Skeletal muscle tissue (tissue), 3 donors: ENCODE measurements at regions not wholly inside any gene's neighbourhood (a gene's known extent, or its start where the extent isn't known, plus 50 kb on each side); places are given as distances from the start of the nearest gene placed in this dataset.

Experiments
- H3K27ac ChIP-seq: one replicate; pipeline ENCODE4 v1.7.0; 2013; ENCODE audit warnings: mild to moderate bottlenecking, low read depth, low read length, inconsistent platforms
- H3K27me3 ChIP-seq, 3 donors: one replicate each; pipeline ENCODE4 v1.7.0; 2013; ENCODE audit warnings: low read length in 3 of 3; ENCODE audit not compliant: control insufficient read depth in 3 of 3, insufficient read depth in 3 of 3
- H3K36me3 ChIP-seq, 3 donors: one replicate each; pipeline ENCODE4 v1.7.0; 2013; ENCODE audit warnings: low read length in 3 of 3; ENCODE audit not compliant: control insufficient read depth in 3 of 3, insufficient read depth in 3 of 3
- H3K4me1 ChIP-seq, 3 donors: one replicate each; pipeline ENCODE4 v1.7.0; 2013; ENCODE audit warnings: low read length in 3 of 3, mild to moderate bottlenecking in 3 of 3; ENCODE audit not compliant: control insufficient read depth in 3 of 3, insufficient read depth in 3 of 3
- H3K4me3 ChIP-seq, 3 donors: one replicate each; pipeline ENCODE4 v1.7.0; 2013; ENCODE audit warnings: low read length in 3 of 3
- H3K9ac ChIP-seq, 3 donors: one replicate each; pipeline ENCODE4 v1.7.0; 2013; ENCODE audit warnings: low read length in 3 of 3, mild to moderate bottlenecking in 3 of 3, moderate library complexity in 2 of 3, low read depth in 1 of 3
- H3K9me3 ChIP-seq, 3 donors: one replicate each; pipeline ENCODE4 v1.7.0; 2013; ENCODE audit warnings: low read length in 3 of 3; ENCODE audit not compliant: control insufficient read depth in 3 of 3
- donor health status: Osteomylitis.

- Histone ChIP-seq H3K27ac (no peak overlapping the region), H3K4me3 (no peak overlapping the region), H3K4me1 (peaks cover 4 to 10% (median 4%) of the 10 kb centered on the region in 3 donors), H3K36me3 (no peaks in the 10 kb centered on the region), H3K9me3 (no peaks in the 10 kb centered on the region), H3K27me3 (peaks cover 0 to 24% (median 0%) of the 10 kb centered on the region in 3 donors), H3K9ac (no peak overlapping the region)
Measured at GRCh38 chr14:101406921-101407320, 154.4 kb upstream of the DIO3 start.

- Histone ChIP-seq H3K9ac (no peak overlapping the region), H3K27me3 (peaks cover 0 to 24% (median 0%) of the 10 kb centered on the region in 3 donors), H3K27ac (no peak overlapping the region), H3K9me3 (no peaks in the 10 kb centered on the region), H3K36me3 (no peaks in the 10 kb centered on the region), H3K4me3 (no peak overlapping the region), H3K4me1 (peaks cover 4 to 10% (median 4%) of the 10 kb centered on the region in 3 donors)
Measured at GRCh38 chr14:101407328-101407727, 154.0 kb upstream of the DIO3 start.

GRCh38 chr14:101408077-101408831, 153.0 kb upstream of the DIO3 start:
- H3K27ac ChIP-seq, result no peak overlapping the region
- H3K9ac ChIP-seq, result no peak overlapping the region

GRCh38 chr14:101409006-101409543, 152.2 kb upstream of the DIO3 start:
- Histone ChIP-seq H3K9ac (no peak overlapping the region), H3K4me3 (no peak overlapping the region), H3K9me3 (no peaks in the 10 kb centered on the region), H3K4me1 (peaks cover 4 to 5% (median 4%) of the 10 kb centered on the region in 3 donors), H3K27me3 (peaks cover 0 to 21% (median 0%) of the 10 kb centered on the region in 3 donors), H3K36me3 (no peaks in the 10 kb centered on the region), H3K27ac (no peak overlapping the region)

More at GRCh38 chr14:101408077-101408831, 153.0 kb upstream of the DIO3 start:
- H3K27me3 ChIP-seq, result peaks cover 0 to 24% (median 0%) of the 10 kb centered on the region in 3 donors
- H3K9me3 ChIP-seq, result no peaks in the 10 kb centered on the region
- no peaks in the 10 kb centered on the region for H3K36me3 ChIP-seq
- H3K4me1 ChIP-seq, result peaks cover 4 to 5% (median 4%) of the 10 kb centered on the region in 3 donors
- H3K4me3 ChIP-seq, result no peak overlapping the region

- no peak overlapping the region for H3K9ac ChIP-seq
- peaks cover 0 to 17% (median 0%) of the 10 kb centered on the region in 3 donors for H3K27me3 ChIP-seq
- H3K4me1 ChIP-seq, result peaks cover 4 to 5% (median 4%) of the 10 kb centered on the region in 3 donors
- no peaks in the 10 kb centered on the region for H3K36me3 ChIP-seq
- no peaks in the 10 kb centered on the region for H3K9me3 ChIP-seq
- no peak overlapping the region for H3K4me3 ChIP-seq
- no peak overlapping the region for H3K27ac ChIP-seq
Measured at GRCh38 chr14:101410126-101410525, 151.2 kb upstream of the DIO3 start.

- Histone ChIP-seq H3K4me3 (no peak overlapping the region), H3K9ac (no peak overlapping the region), H3K36me3 (no peaks in the 10 kb centered on the region), H3K27me3 (peaks cover 0 to 17% (median 0%) of the 10 kb centered on the region in 3 donors), H3K27ac (no peak overlapping the region), H3K4me1 (peaks cover 4 to 5% (median 4%) of the 10 kb centered on the region in 3 donors), H3K9me3 (no peaks in the 10 kb centered on the region)
Measured at GRCh38 chr14:101411151-101411550, 150.1 kb upstream of the DIO3 start.

GRCh38 chr14:101411779-101412178, 149.5 kb upstream of the DIO3 start:
- Histone ChIP-seq H3K27me3 (peaks cover 0 to 17% (median 0%) of the 10 kb centered on the region in 3 donors), H3K27ac (no peak overlapping the region), H3K9me3 (no peaks in the 10 kb centered on the region), H3K4me1 (peaks cover 4 to 5% (median 4%) of the 10 kb centered on the region in 3 donors), H3K9ac (no peak overlapping the region), H3K36me3 (no peaks in the 10 kb centered on the region), H3K4me3 (no peak overlapping the region)

- Histone ChIP-seq H3K27ac (no peak overlapping the region), H3K4me3 (no peak overlapping the region), H3K36me3 (no peaks in the 10 kb centered on the region), H3K9ac (no peak overlapping the region), H3K27me3 (peaks cover 0 to 10% (median 0%) of the 10 kb centered on the region in 3 donors), H3K9me3 (no peaks in the 10 kb centered on the region), H3K4me1 (peaks cover 2 to 4% (median 4%) of the 10 kb centered on the region in 3 donors)
Measured at GRCh38 chr14:101412739-101413138, 148.6 kb upstream of the DIO3 start.

GRCh38 chr14:101417434-101417833, 143.9 kb upstream of the DIO3 start:
- H3K27ac ChIP-seq, result no peak overlapping the region
- H3K36me3 ChIP-seq, result no peaks in the 10 kb centered on the region
- H3K27me3 ChIP-seq, result no peaks in the 10 kb centered on the region
- no peaks in the 10 kb centered on the region for H3K4me1 ChIP-seq
- peaks cover 0 to 4% (median 0%) of the 10 kb centered on the region in 3 donors for H3K9me3 ChIP-seq
- H3K4me3 ChIP-seq, result no peak overlapping the region
- H3K9ac ChIP-seq, result no peak overlapping the region

- Histone ChIP-seq H3K4me3 (no peak overlapping the region), H3K36me3 (no peaks in the 10 kb centered on the region), H3K27ac (no peak overlapping the region), H3K9ac (no peak overlapping the region), H3K4me1 (no peaks in the 10 kb centered on the region), H3K27me3 (no peaks in the 10 kb centered on the region), H3K9me3 (peaks cover 0 to 4% (median 0%) of the 10 kb centered on the region in 3 donors)
Measured at GRCh38 chr14:101418601-101419000, 142.7 kb upstream of the DIO3 start.
